K562 (cell line): ENCODE measurements at regions not wholly inside any gene's neighbourhood (a gene's known extent, or its start where the extent isn't known, plus 50 kb on each side); places are given as distances from the start of the nearest gene placed in this dataset.

Experiments used
- ATAC-seq: fragments of 200-7000 bp; cut with Tn5 transposase; 3 replicates; pipeline ENCODE4 v1.9.1; 2020; ENCODE audit warnings: moderate library complexity
- BruUV-seq: library from RNA; stranded (reverse); fragments of 400-500 nt; replicated peaks from 2 replicates; lab custom pipeline; 2021; lab: Mats Ljungman, UMichigan
- CTCF ChIA-PET: fragments of 300-600 bp; formaldehyde crosslinking; extraction: SDS; loops from one replicate; lab custom pipeline; 2021; ENCODE audit warnings: low intra/inter-chr PET ratio; lab: Yijun Ruan, JAX
- POLR2A ChIA-PET: fragments of 300-600, 350-650 bp; sonication (Branson Sonifier 250); formaldehyde crosslinking; extraction: SDS; loops from one replicate; lab custom pipeline; 2021; ENCODE audit warnings: antibody characterized with exemption, inconsistent platforms; lab: Yijun Ruan, JAX
- DNase-seq, 4 experiments: peaks; one replicate each; pipeline versions ENCODE4 v3.0.0 to v3.0.0-alpha.2; 2011 to 2018; ENCODE audit warnings: low spot score in 3 of 4, mixed read lengths in 3 of 4; ENCODE audit errors: extremely low read depth in 1 of 4
- FAIRE-seq: peaks from 2 replicates; lab custom pipeline; 2011; peaks lifted over from hg19 to GRCh38; lab: Jason Lieb, UNC
- H2AFZ ChIP-seq: 2 replicates; pipeline ENCODE4 v1.6.0; 2011; ENCODE audit warnings: low read depth, low read length, control low read depth, inconsistent platforms
- H3K27ac ChIP-seq: fragments of 200-600 bp; 3 replicates; pipeline ENCODE4 v1.8.0; 2011; ENCODE audit warnings: low read depth, mild to moderate bottlenecking, control low read depth, inconsistent platforms, low read length, moderate library complexity, mixed read lengths; ENCODE audit errors: extremely low read depth
- H3K27me3 ChIP-seq, 2 experiments: fragments of 300-600 bp in 1 of 2; 2 replicates in 1 of 2; 3 replicates in 1 of 2; pipeline versions ENCODE4 v1.6.0 to v1.8.0; 2011; ENCODE audit warnings: inconsistent platforms in 2 of 2, low read length in 2 of 2, mild to moderate bottlenecking in 1 of 2, mixed read lengths in 1 of 2, moderate library complexity in 1 of 2; ENCODE audit not compliant: control insufficient read depth in 2 of 2, insufficient read depth in 2 of 2
- H3K36me3 ChIP-seq: fragments of 300-600 bp; 3 replicates; pipeline ENCODE4 v1.8.0; 2011; ENCODE audit warnings: mild to moderate bottlenecking, low read length, inconsistent platforms; ENCODE audit not compliant: control insufficient read depth, insufficient read depth
- H3K4me1 ChIP-seq, 2 experiments: fragments of 200-600 bp in 1 of 2; replicated peaks in 1 of 2; 2 replicates in 1 of 2; 3 replicates in 1 of 2; pipeline versions ENCODE4 v1.5.1 to v1.8.0; 2011; ENCODE audit warnings: inconsistent platforms in 2 of 2, low read length in 2 of 2, mild to moderate bottlenecking in 1 of 2, mixed read lengths in 1 of 2, moderate library complexity in 1 of 2; ENCODE audit not compliant: control insufficient read depth in 2 of 2, insufficient read depth in 2 of 2
- H3K4me2 ChIP-seq: 2 replicates; pipeline ENCODE4 v1.6.1; 2011; ENCODE audit warnings: low read length, control low read depth, inconsistent platforms, mixed read lengths; ENCODE audit not compliant: insufficient read depth
- H3K4me3 ChIP-seq: fragments of 200-600 bp; sonication (generic), shearing (Covaris generic); 2 replicates; pipeline ENCODE4 v1.5.1; 2016; ENCODE audit warnings: control low read depth, inconsistent platforms
- H3K79me2 ChIP-seq: fragments of 200-600 bp; 3 replicates; pipeline ENCODE4 v1.8.0; 2011; ENCODE audit warnings: low read length, inconsistent platforms; ENCODE audit not compliant: control insufficient read depth, insufficient read depth
- H3K9ac ChIP-seq, 2 experiments: 2 replicates each; pipeline versions ENCODE4 v1.6.0 to v1.6.1; 2011; ENCODE audit warnings: low read depth in 2 of 2, low read length in 2 of 2, control low read depth in 1 of 2, inconsistent platforms in 1 of 2, mild to moderate bottlenecking in 1 of 2, mixed read lengths in 1 of 2; ENCODE audit not compliant: insufficient read depth in 1 of 2
- H3K9me1 ChIP-seq: one replicate; pipeline ENCODE4 v1.6.0; 2011; ENCODE audit warnings: inconsistent platforms, mild to moderate bottlenecking, low read length, moderate library complexity; ENCODE audit not compliant: control insufficient read depth, insufficient read depth
- H3K9me3 ChIP-seq: replicated peaks from 2 replicates; pipeline ENCODE4 v1.5.1; 2011; ENCODE audit warnings: low read depth, low read length, inconsistent platforms; ENCODE audit not compliant: control insufficient read depth, insufficient read depth
- H4K20me1 ChIP-seq: replicated peaks from 2 replicates; pipeline ENCODE4 v1.6.1; 2011; ENCODE audit warnings: low read length, inconsistent platforms, mixed read lengths; ENCODE audit not compliant: control insufficient read depth, insufficient read depth
- ARHGAP35 ChIP-seq: fragments of 450-650 bp; IDR thresholded peaks from 2 replicates; pipeline ENCODE4 v1.6.1; 2018; ENCODE audit not compliant: partially characterized antibody
- CGGBP1 ChIP-seq: fragments of 250-450 bp; sonication (Bioruptor Pico); IDR thresholded peaks from 2 replicates; pipeline ENCODE4 v1.9.0; 2021; ENCODE audit warnings: mild to moderate bottlenecking
- EGR1 ChIP-seq: fragments of 450-650 bp; conservative IDR thresholded peaks from 2 replicates; pipeline ENCODE4 v1.6.1; 2017; ENCODE audit warnings: mild to moderate bottlenecking
- HDAC1 ChIP-seq, 2 experiments: fragments of 450-650 bp; IDR thresholded peaks; 2 replicates each; pipeline ENCODE4 v1.6.1; 2016 to 2017; ENCODE audit warnings: inconsistent platforms in 1 of 2, mild to moderate bottlenecking in 1 of 2, moderate library complexity in 1 of 2
- HDAC6 ChIP-seq: IDR thresholded peaks from 2 replicates; pipeline ENCODE4 v1.6.1; 2012; ENCODE audit warnings: low read depth, mild to moderate bottlenecking, control low read depth, inconsistent platforms, low read length, moderate library complexity
- JUN ChIP-seq, 2 experiments: sonication (generic) in 1 of 2; formaldehyde crosslinking in 1 of 2; IDR thresholded peaks; 2 replicates each; pipeline versions ENCODE4 v1.6.1 to v1.8.0; 2012 to 2022; ENCODE audit warnings: borderline replicate concordance in 2 of 2, mild to moderate bottlenecking in 2 of 2, improper control_type of control experiment in 1 of 2, low read depth in 1 of 2, low read length in 1 of 2, missing genetic modification reagents in 1 of 2
- NFRKB ChIP-seq: fragments of 450-650 bp; IDR thresholded peaks from 2 replicates; pipeline ENCODE4 v1.6.1; 2016; ENCODE audit warnings: low read depth
- SIN3B ChIP-seq: fragments of 450-650 bp; IDR thresholded peaks from 2 replicates; pipeline ENCODE4 v1.6.1; 2017; ENCODE audit warnings: low read depth, mild to moderate bottlenecking, moderate library complexity
- USF1 ChIP-seq: sonication (generic); formaldehyde crosslinking; IDR thresholded peaks from 2 replicates; pipeline ENCODE4 v1.9.0; 2022; ENCODE audit warnings: mild to moderate bottlenecking, missing genetic modification reagents
- VEZF1 ChIP-seq: fragments of 200-800 bp; sonication (Bioruptor generic); IDR thresholded peaks from 2 replicates; pipeline ENCODE4 v1.6.1; 2017; ENCODE audit warnings: missing genetic modification characterization, missing compliant biosample characterization
- ZBTB26 ChIP-seq: fragments of 450-650 bp; formaldehyde crosslinking; IDR thresholded peaks from 2 replicates; pipeline ENCODE4 v1.4.0; 2022; ENCODE audit warnings: missing genetic modification characterization
- ZNF764 ChIP-seq: fragments of 250-450 bp; sonication (Bioruptor Pico); IDR thresholded peaks from 2 replicates; pipeline ENCODE4 v1.4.0; 2020; ENCODE audit warnings: low read depth, mild to moderate bottlenecking, moderate library complexity
- WGBS: fragments of 100-300 bp; shearing (Covaris generic); methylation state at CpG from one replicate; pipeline ENCODE4 v1.1.6; 2016; ENCODE audit warnings: low coverage, mixed read lengths; ENCODE audit not compliant: insufficient coverage; ENCODE audit errors: missing lambda C conversion rate; 5-methylcytosine and 5-hydroxymethylcytosine counted together
- in situ Hi-C: fragments of 300-500 bp; cut with MboI; formaldehyde crosslinking; loops from 4 replicates; pipeline ENCODE4 v1.15.0; 2018; ENCODE audit warnings: inconsistent platforms, mixed read lengths
- intact Hi-C: fragments of 100-400 bp; cut with micrococcal nuclease; formaldehyde crosslinking; loops from 2 replicates; pipeline ENCODE4 v1.14.2; 2022

- H2AFZ ChIP-seq = no peak overlapping the region
- no peaks in the 10 kb centered on the region for H3K27me3 ChIP-seq
- no peak overlapping the region for H3K9ac ChIP-seq
- intact Hi-C loops = no loop called here
- no peaks in the 10 kb centered on the region for H3K79me2 ChIP-seq
- no peaks in the 10 kb centered on the region for H3K9me3 ChIP-seq
- no peak overlapping the region for H3K4me2 ChIP-seq
- no peak for FAIRE-seq
- TF ChIP-seq ZNF764 (CRISPR knock-in tag) (no peak), ARHGAP35 (no peak), SIN3B (no peak), NFRKB (no peak), USF1 (CRISPR knock-in tag) (no peak), HDAC6 (no peak), VEZF1 (CRISPR knock-in tag) (no peak), CGGBP1 (no peak), JUN (IDR thresholded peaks at IDR 0.05; ENCODE audit: borderline replicate concordance, low read depth, low read length) (no peak), JUN (CRISPR knock-in tag; IDR thresholded peaks at IDR 0.05; ENCODE audit: borderline replicate concordance) (no peak), EGR1 (no peak), HDAC1 (IDR thresholded peaks at IDR 0.05) (no peak), ZBTB26 (CRISPR knock-in tag) (no peak)
- ChIA-PET POLR2A (interaction anchor here (0.5 kb wide), 1 partner anchor 342 kb away, joined by 3 read pairs; no protein-coding TSS in a partner anchor), CTCF (no interaction called here)
- BruUV-seq = no TSS peak
- no peaks in the 10 kb centered on the region for H3K9me1 ChIP-seq
- 31% methylated on average over 1 of the region's 1 CpG for WGBS
- H4K20me1 ChIP-seq = no peaks in the 10 kb centered on the region
- H3K36me3 ChIP-seq = no peaks in the 10 kb centered on the region
- in situ Hi-C loops = no loop called here
- no peaks in the 10 kb centered on the region for H3K4me1 ChIP-seq
- no peak for ATAC-seq
- DNase-seq = no peak
- H3K27ac ChIP-seq = no peak overlapping the region
- no peak overlapping the region for H3K4me3 ChIP-seq
Observed at GRCh38 chrX:40887476-40887875, 152.1 kb upstream of the MED14 start.
